PFSK-1 (cell line): ENCODE measurements at regions not wholly inside any gene's neighbourhood (a gene's known extent, or its start where the extent isn't known, plus 50 kb on each side); places are given as distances from the start of the nearest gene placed in this dataset.

ENCODE experiments used
- SIN3A ChIP-seq: IDR thresholded peaks from 2 replicates; pipeline ENCODE4 v1.6.1; 2012; ENCODE audit warnings: mild to moderate bottlenecking, low read length, moderate library complexity, borderline replicate concordance; ENCODE audit not compliant: insufficient read depth
- TAF1 ChIP-seq: IDR thresholded peaks from 2 replicates; pipeline ENCODE4 v1.6.1; 2012; ENCODE audit warnings: low read length, control low read depth, borderline replicate concordance; ENCODE audit not compliant: insufficient read depth
- TF ChIP-seq, protein P1 (sequence below), 2 experiments: IDR thresholded peaks; 2 replicates each; pipeline versions ENCODE4 v1.6.1 to v1.8.0; 2011 to 2012; ENCODE audit warnings: low read depth in 2 of 2, low read length in 2 of 2, control low read depth in 1 of 2, inconsistent platforms in 1 of 2, mild to moderate bottlenecking in 1 of 2, moderate library complexity in 1 of 2; ENCODE audit not compliant: insufficient read depth in 1 of 2

- TF ChIP-seq TAF1 (no peak), SIN3A (no peak)
- TF ChIP-seq, protein P1, sequence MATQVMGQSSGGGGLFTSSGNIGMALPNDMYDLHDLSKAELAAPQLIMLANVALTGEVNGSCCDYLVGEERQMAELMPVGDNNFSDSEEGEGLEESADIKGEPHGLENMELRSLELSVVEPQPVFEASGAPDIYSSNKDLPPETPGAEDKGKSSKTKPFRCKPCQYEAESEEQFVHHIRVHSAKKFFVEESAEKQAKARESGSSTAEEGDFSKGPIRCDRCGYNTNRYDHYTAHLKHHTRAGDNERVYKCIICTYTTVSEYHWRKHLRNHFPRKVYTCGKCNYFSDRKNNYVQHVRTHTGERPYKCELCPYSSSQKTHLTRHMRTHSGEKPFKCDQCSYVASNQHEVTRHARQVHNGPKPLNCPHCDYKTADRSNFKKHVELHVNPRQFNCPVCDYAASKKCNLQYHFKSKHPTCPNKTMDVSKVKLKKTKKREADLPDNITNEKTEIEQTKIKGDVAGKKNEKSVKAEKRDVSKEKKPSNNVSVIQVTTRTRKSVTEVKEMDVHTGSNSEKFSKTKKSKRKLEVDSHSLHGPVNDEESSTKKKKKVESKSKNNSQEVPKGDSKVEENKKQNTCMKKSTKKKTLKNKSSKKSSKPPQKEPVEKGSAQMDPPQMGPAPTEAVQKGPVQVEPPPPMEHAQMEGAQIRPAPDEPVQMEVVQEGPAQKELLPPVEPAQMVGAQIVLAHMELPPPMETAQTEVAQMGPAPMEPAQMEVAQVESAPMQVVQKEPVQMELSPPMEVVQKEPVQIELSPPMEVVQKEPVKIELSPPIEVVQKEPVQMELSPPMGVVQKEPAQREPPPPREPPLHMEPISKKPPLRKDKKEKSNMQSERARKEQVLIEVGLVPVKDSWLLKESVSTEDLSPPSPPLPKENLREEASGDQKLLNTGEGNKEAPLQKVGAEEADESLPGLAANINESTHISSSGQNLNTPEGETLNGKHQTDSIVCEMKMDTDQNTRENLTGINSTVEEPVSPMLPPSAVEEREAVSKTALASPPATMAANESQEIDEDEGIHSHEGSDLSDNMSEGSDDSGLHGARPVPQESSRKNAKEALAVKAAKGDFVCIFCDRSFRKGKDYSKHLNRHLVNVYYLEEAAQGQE (IDR thresholded peaks at IDR 0.05; ENCODE audit: insufficient read depth in 1 of 2, low read depth in 2 of 2, low read length in 2 of 2), result no peak
These were observed 107.8 kb downstream of the SIK1 start for GRCh38 chr21:43318841-43319781.
